A549 (cell line): ENCODE measurements at regions not wholly inside any gene's neighbourhood (a gene's known extent, or its start where the extent isn't known, plus 50 kb on each side); places are given as distances from the start of the nearest gene placed in this dataset.

ENCODE experiments used
- ATAC-seq, 2 experiments: fragments of 200-7000 bp in 1 of 2; fragments of >200 bp in 1 of 2; cut with Nextera tagmentation in 1 of 2; cut with Tn5 transposase in 1 of 2; 3 replicates each; pipeline versions ENCODE4 v1.8.0 to v1.9.1; 2018 to 2020; ENCODE audit warnings: mild to moderate bottlenecking in 1 of 2, moderate library complexity in 1 of 2
- CTCF ChIA-PET: fragments of 300-600 bp; sonication (Branson Sonifier 250); formaldehyde crosslinking; extraction: SDS; loops from one replicate; lab custom pipeline; 2021; ENCODE audit warnings: antibody characterized with exemption, inconsistent platforms; lab: Yijun Ruan, JAX
- POLR2A ChIA-PET: fragments of 350-600 bp; formaldehyde crosslinking; extraction: SDS; loops from one replicate; lab custom pipeline; 2021; ENCODE audit warnings: antibody characterized with exemption, inconsistent platforms; lab: Yijun Ruan, JAX
- DNase-seq, 2 experiments: peaks; one replicate each; pipeline versions ENCODE4 v3.0.0 to v3.0.0-alpha.2; 2011 to 2016; ENCODE audit warnings: low read depth in 1 of 2, low spot score in 1 of 2
- FAIRE-seq: peaks from 2 replicates; lab custom pipeline; 2011; peaks lifted over from hg19 to GRCh38; lab: Jason Lieb, UNC
- H3K27ac ChIP-seq, 2 experiments: fragments of >200 bp; sonication (Bioruptor Twin); formaldehyde crosslinking; 3 replicates each; pipeline ENCODE4 v1.5.1; 2016 to 2017
- H3K4me1 ChIP-seq: fragments of >200 bp; sonication (Bioruptor Twin); formaldehyde crosslinking; 3 replicates; pipeline ENCODE4 v1.6.1; 2016
- H3K4me2 ChIP-seq: fragments of >200 bp; sonication (Bioruptor Twin); formaldehyde crosslinking; 3 replicates; pipeline ENCODE4 v1.6.1; 2016
- H3K4me3 ChIP-seq: fragments of >200 bp; sonication (Bioruptor Twin); formaldehyde crosslinking; 3 replicates; pipeline ENCODE4 v1.5.1; 2016
- H3K9me3 ChIP-seq: fragments of >200 bp; sonication (Bioruptor Twin); formaldehyde crosslinking; 3 replicates; pipeline ENCODE4 v1.6.1; 2016
- EP300 ChIP-seq, 2 experiments: fragments of >200 bp; sonication (Bioruptor Twin); formaldehyde crosslinking; IDR thresholded peaks; 2 replicates in 1 of 2; 3 replicates in 1 of 2; pipeline ENCODE4 v1.6.1; 2016 to 2017
- JUN ChIP-seq, 2 experiments: fragments of >200 bp; sonication (Bioruptor Twin); formaldehyde crosslinking; IDR thresholded peaks; 2 replicates in 1 of 2; 3 replicates in 1 of 2; pipeline ENCODE4 v1.6.1; 2016 to 2017
- MAZ ChIP-seq: fragments of 150-350 bp; IDR thresholded peaks from 2 replicates; pipeline ENCODE4 v1.6.1; 2014; ENCODE audit warnings: antibody characterized with exemption, low read depth, low read length, borderline replicate concordance
- NFE2L2 ChIP-seq: fragments of 150-350 bp; conservative IDR thresholded peaks from 2 replicates; pipeline ENCODE4 v1.6.1; 2014; ENCODE audit warnings: low read length
- NPAS2 ChIP-seq: fragments of 250-450 bp; sonication (Bioruptor Pico); IDR thresholded peaks from 2 replicates; pipeline ENCODE4 v1.8.0; 2022; ENCODE audit warnings: mild to moderate bottlenecking, moderate library complexity, borderline replicate concordance
- NR3C1 ChIP-seq: fragments of >200 bp; sonication (Bioruptor Twin); formaldehyde crosslinking; IDR thresholded peaks from 3 replicates; pipeline ENCODE4 v1.6.1; 2017
- PHF8 ChIP-seq: fragments of 200-600 bp; sonication (generic); IDR thresholded peaks from 2 replicates; pipeline ENCODE4 v1.6.1; 2016; ENCODE audit warnings: low read depth, mild to moderate bottlenecking, antibody characterized with exemption, moderate library complexity, borderline replicate concordance
- POLR2AphosphoS2 ChIP-seq: conservative IDR thresholded peaks from 2 replicates; pipeline ENCODE4 v1.6.1; 2012; ENCODE audit warnings: low read length, improper control_type of control experiment, inconsistent platforms
- RARB ChIP-seq: fragments of 250-450 bp; sonication (Bioruptor Pico); IDR thresholded peaks from 2 replicates; pipeline ENCODE4 v1.8.0; 2021; ENCODE audit warnings: mild to moderate bottlenecking, moderate library complexity
- RFX5 ChIP-seq: fragments of 450-650 bp; IDR thresholded peaks from 2 replicates; pipeline ENCODE4 v1.7.1; 2014; ENCODE audit warnings: antibody characterized with exemption, mild to moderate bottlenecking, moderate library complexity
- ZC3H11A ChIP-seq: fragments of 450-650 bp; IDR thresholded peaks from 2 replicates; pipeline ENCODE4 v1.6.1; 2014; ENCODE audit warnings: antibody characterized with exemption, mild to moderate bottlenecking
- ZFP36 ChIP-seq: fragments of 450-650 bp; IDR thresholded peaks from 2 replicates; pipeline ENCODE4 v1.6.1; 2014; ENCODE audit warnings: borderline replicate concordance; ENCODE audit not compliant: partially characterized antibody
- ZNF302 ChIP-seq: fragments of 250-450 bp; sonication (Bioruptor Pico); IDR thresholded peaks from 2 replicates; pipeline ENCODE4 v1.9.0; 2021; ENCODE audit warnings: inconsistent platforms, mild to moderate bottlenecking, moderate library complexity
- WGBS: methylation state at CpG from one replicate; pipeline ENCODE4 v1.1.6; 2017; ENCODE audit errors: missing lambda C conversion rate; 5-methylcytosine and 5-hydroxymethylcytosine counted together
- TF ChIP-seq, protein P1 (sequence below): IDR thresholded peaks from 2 replicates; pipeline ENCODE4 v1.6.1; 2012
- TF ChIP-seq, protein P2 (sequence below): IDR thresholded peaks from 2 replicates; pipeline ENCODE4 v1.6.1; 2012; ENCODE audit warnings: low read depth, borderline replicate concordance
- TF ChIP-seq, protein P3 (sequence below): fragments of 250-450 bp; sonication (Bioruptor Pico); IDR thresholded peaks from 2 replicates; pipeline ENCODE4 v1.5.0; 2020; ENCODE audit warnings: low read depth, mild to moderate bottlenecking, moderate library complexity
- TF ChIP-seq, protein P4 (sequence below): fragments of >200 bp; sonication (Bioruptor Twin); formaldehyde crosslinking; IDR thresholded peaks from 3 replicates; pipeline ENCODE4 v1.6.1; 2016
- TF ChIP-seq, protein P5 (sequence below): fragments of 150-350 bp; IDR thresholded peaks from 2 replicates; pipeline ENCODE4 v1.6.1; 2014; ENCODE audit warnings: low read depth, mild to moderate bottlenecking, low read length
- TF ChIP-seq, protein P6 (sequence below): IDR thresholded peaks from 2 replicates; pipeline ENCODE4 v1.6.1; 2012
- TF ChIP-seq, protein P7 (sequence below): fragments of 200-600 bp; sonication (generic); IDR thresholded peaks from 2 replicates; pipeline ENCODE4 v1.6.1; 2016; ENCODE audit warnings: antibody characterized with exemption, mild to moderate bottlenecking, moderate library complexity

DNA sequence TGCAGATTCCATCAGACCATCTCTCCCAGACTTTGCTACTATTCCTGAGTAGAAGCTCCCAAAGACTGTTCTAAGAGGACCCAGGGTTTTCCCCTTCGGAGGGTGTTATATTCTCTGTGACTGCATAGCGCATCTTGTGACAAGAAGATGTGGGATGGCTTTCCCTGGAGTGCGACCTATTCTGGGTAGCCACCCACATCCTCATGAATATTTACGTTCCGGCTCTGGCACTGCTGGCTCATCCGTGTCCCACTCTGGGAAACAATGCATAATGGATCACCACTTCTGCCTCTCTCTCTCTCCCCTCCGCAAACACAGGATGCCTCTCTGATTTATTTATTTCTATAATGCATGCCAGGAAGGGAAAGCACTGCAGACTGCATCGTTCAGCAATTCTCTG, 166.1 kb downstream of the PYDC2 start:
- FAIRE-seq (no peak), DNase-seq (no peak), ATAC-seq (no peak)
- Histone ChIP-seq H3K4me2 (no peak overlapping the region), H3K9me3 (no peaks in the 10 kb centered on the region), H3K4me1 (no peaks in the 10 kb centered on the region), H3K27ac (no peak overlapping the region), H3K4me3 (no peak overlapping the region)
- POLR2A ChIA-PET: no interaction called here
- 51% methylated on average over 8 of the region's 8 CpGs for WGBS
- CTCF ChIA-PET: interaction anchor here (1.2 kb wide), 1 partner anchor 11 kb away, joined by 3 read pairs; no protein-coding TSS in a partner anchor
- TF ChIP-seq, protein P1, sequence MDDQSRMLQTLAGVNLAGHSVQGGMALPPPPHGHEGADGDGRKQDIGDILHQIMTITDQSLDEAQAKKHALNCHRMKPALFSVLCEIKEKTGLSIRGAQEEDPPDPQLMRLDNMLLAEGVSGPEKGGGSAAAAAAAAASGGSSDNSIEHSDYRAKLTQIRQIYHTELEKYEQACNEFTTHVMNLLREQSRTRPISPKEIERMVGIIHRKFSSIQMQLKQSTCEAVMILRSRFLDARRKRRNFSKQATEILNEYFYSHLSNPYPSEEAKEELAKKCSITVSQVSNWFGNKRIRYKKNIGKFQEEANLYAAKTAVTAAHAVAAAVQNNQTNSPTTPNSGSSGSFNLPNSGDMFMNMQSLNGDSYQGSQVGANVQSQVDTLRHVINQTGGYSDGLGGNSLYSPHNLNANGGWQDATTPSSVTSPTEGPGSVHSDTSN: no peak
- TF ChIP-seq, protein P2, sequence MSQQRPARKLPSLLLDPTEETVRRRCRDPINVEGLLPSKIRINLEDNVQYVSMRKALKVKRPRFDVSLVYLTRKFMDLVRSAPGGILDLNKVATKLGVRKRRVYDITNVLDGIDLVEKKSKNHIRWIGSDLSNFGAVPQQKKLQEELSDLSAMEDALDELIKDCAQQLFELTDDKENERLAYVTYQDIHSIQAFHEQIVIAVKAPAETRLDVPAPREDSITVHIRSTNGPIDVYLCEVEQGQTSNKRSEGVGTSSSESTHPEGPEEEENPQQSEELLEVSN: no peak
- no peak for TF ChIP-seq RARB (CRISPR knock-in tag)
- TF ChIP-seq PHF8: no peak
- no peak for TF ChIP-seq MAZ
- TF ChIP-seq, protein P3, sequence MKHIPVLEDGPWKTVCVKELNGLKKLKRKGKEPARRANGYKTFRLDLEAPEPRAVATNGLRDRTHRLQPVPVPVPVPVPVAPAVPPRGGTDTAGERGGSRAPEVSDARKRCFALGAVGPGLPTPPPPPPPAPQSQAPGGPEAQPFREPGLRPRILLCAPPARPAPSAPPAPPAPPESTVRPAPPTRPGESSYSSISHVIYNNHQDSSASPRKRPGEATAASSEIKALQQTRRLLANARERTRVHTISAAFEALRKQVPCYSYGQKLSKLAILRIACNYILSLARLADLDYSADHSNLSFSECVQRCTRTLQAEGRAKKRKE (CRISPR knock-in tag): no peak
- TF ChIP-seq, protein P4, sequence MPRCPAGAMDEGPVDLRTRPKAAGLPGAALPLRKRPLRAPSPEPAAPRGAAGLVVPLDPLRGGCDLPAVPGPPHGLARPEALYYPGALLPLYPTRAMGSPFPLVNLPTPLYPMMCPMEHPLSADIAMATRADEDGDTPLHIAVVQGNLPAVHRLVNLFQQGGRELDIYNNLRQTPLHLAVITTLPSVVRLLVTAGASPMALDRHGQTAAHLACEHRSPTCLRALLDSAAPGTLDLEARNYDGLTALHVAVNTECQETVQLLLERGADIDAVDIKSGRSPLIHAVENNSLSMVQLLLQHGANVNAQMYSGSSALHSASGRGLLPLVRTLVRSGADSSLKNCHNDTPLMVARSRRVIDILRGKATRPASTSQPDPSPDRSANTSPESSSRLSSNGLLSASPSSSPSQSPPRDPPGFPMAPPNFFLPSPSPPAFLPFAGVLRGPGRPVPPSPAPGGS: no peak
- TF ChIP-seq EP300 (IDR thresholded peaks at IDR 0.05): no peak
- no peak for TF ChIP-seq RFX5
- no peak for TF ChIP-seq ZFP36
- TF ChIP-seq, protein P5, sequence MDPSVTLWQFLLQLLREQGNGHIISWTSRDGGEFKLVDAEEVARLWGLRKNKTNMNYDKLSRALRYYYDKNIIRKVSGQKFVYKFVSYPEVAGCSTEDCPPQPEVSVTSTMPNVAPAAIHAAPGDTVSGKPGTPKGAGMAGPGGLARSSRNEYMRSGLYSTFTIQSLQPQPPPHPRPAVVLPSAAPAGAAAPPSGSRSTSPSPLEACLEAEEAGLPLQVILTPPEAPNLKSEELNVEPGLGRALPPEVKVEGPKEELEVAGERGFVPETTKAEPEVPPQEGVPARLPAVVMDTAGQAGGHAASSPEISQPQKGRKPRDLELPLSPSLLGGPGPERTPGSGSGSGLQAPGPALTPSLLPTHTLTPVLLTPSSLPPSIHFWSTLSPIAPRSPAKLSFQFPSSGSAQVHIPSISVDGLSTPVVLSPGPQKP: no peak
- TF ChIP-seq, protein P6, sequence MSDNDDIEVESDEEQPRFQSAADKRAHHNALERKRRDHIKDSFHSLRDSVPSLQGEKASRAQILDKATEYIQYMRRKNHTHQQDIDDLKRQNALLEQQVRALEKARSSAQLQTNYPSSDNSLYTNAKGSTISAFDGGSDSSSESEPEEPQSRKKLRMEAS: no peak
- no peak for TF ChIP-seq NFE2L2
- no peak for TF ChIP-seq POLR2AphosphoS2
- TF ChIP-seq ZC3H11A: no peak
- TF ChIP-seq, protein P7, sequence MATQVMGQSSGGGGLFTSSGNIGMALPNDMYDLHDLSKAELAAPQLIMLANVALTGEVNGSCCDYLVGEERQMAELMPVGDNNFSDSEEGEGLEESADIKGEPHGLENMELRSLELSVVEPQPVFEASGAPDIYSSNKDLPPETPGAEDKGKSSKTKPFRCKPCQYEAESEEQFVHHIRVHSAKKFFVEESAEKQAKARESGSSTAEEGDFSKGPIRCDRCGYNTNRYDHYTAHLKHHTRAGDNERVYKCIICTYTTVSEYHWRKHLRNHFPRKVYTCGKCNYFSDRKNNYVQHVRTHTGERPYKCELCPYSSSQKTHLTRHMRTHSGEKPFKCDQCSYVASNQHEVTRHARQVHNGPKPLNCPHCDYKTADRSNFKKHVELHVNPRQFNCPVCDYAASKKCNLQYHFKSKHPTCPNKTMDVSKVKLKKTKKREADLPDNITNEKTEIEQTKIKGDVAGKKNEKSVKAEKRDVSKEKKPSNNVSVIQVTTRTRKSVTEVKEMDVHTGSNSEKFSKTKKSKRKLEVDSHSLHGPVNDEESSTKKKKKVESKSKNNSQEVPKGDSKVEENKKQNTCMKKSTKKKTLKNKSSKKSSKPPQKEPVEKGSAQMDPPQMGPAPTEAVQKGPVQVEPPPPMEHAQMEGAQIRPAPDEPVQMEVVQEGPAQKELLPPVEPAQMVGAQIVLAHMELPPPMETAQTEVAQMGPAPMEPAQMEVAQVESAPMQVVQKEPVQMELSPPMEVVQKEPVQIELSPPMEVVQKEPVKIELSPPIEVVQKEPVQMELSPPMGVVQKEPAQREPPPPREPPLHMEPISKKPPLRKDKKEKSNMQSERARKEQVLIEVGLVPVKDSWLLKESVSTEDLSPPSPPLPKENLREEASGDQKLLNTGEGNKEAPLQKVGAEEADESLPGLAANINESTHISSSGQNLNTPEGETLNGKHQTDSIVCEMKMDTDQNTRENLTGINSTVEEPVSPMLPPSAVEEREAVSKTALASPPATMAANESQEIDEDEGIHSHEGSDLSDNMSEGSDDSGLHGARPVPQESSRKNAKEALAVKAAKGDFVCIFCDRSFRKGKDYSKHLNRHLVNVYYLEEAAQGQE: no peak
- no peak for TF ChIP-seq JUN (IDR thresholded peaks at IDR 0.05)
- TF ChIP-seq NPAS2 (CRISPR knock-in tag): no peak
- TF ChIP-seq NR3C1: no peak
- no peak for TF ChIP-seq ZNF302 (CRISPR knock-in tag)
